Endothelial cell (in vitro differentiated cells): ENCODE measurements at regions not wholly inside any gene's neighbourhood (a gene's known extent, or its start where the extent isn't known, plus 50 kb on each side); places are given as distances from the start of the nearest gene placed in this dataset.

Experiments
- DNase-seq: peaks from one replicate; pipeline ENCODE4 v3.0.0; 2021; ENCODE audit warnings: low spot score
- H3K27ac Mint-ChIP-seq: one replicate; pipeline ENCODE4 v1.8.0; 2021; ENCODE audit warnings: mixed read lengths, inconsistent platforms; ENCODE audit not compliant: unreplicated experiment
- H3K27me3 Mint-ChIP-seq: one replicate; pipeline ENCODE4 v1.8.0; 2021; ENCODE audit warnings: mild to moderate bottlenecking, moderate library complexity, mixed read lengths, inconsistent platforms; ENCODE audit not compliant: unreplicated experiment
- H3K36me3 Mint-ChIP-seq: one replicate; pipeline ENCODE4 v1.8.0; 2021; ENCODE audit warnings: mild to moderate bottlenecking, low read depth, mixed read lengths, inconsistent platforms; ENCODE audit not compliant: unreplicated experiment
- H3K4me1 Mint-ChIP-seq: one replicate; pipeline ENCODE4 v1.8.0; 2021; ENCODE audit warnings: mild to moderate bottlenecking, mixed read lengths, inconsistent platforms; ENCODE audit not compliant: unreplicated experiment
- H3K4me3 Mint-ChIP-seq: one replicate; pipeline ENCODE4 v1.8.0; 2021; ENCODE audit warnings: mild to moderate bottlenecking, mixed read lengths, inconsistent platforms; ENCODE audit not compliant: unreplicated experiment
- H3K9me3 Mint-ChIP-seq: one replicate; pipeline ENCODE4 v1.8.0; 2021; ENCODE audit warnings: mixed read lengths, inconsistent platforms; ENCODE audit not compliant: unreplicated experiment
- CTCF ChIP-seq: fragments of 200-600 bp; sonication (generic); IDR thresholded peaks from one replicate; pipeline ENCODE4 v1.5.0; 2021; ENCODE audit warnings: antibody characterized with exemption; ENCODE audit not compliant: unreplicated experiment

- no peak for DNase-seq
- no peak overlapping the region for H3K4me3 Mint-ChIP-seq
- H3K9me3 Mint-ChIP-seq = no peaks in the 10 kb centered on the region
- TF ChIP-seq CTCF = no peak
- peaks cover 4% of the 10 kb centered on the region for H3K27me3 Mint-ChIP-seq
- H3K36me3 Mint-ChIP-seq = peaks cover 3% of the 10 kb centered on the region
- H3K27ac Mint-ChIP-seq = no peak overlapping the region
- peaks cover 5% of the 10 kb centered on the region for H3K4me1 Mint-ChIP-seq
Observed at GRCh38 chr10:123507298-123507697, 158.9 kb upstream of the GPR26 start.

GRCh38 chr10:123509338-123509737, 156.8 kb upstream of the GPR26 start:
- no peak overlapping the region for H3K27ac Mint-ChIP-seq

GRCh38 chr10:123512901-123513775, 153.0 kb upstream of the GPR26 start:
- peaks cover 6% of the 10 kb centered on the region for H3K4me1 Mint-ChIP-seq
- H3K4me3 Mint-ChIP-seq = no peak overlapping the region
- DNase-seq = no peak
- TF ChIP-seq CTCF = no peak
- no peaks in the 10 kb centered on the region for H3K9me3 Mint-ChIP-seq
- H3K36me3 Mint-ChIP-seq = no peaks in the 10 kb centered on the region
- H3K27ac Mint-ChIP-seq = no peak overlapping the region
- peaks cover 3% of the 10 kb centered on the region for H3K27me3 Mint-ChIP-seq

More at GRCh38 chr10:123509338-123509737, 156.8 kb upstream of the GPR26 start:
- Mint-ChIP-seq H3K9me3 (no peaks in the 10 kb centered on the region), H3K4me3 (no peak overlapping the region), H3K27me3 (peaks cover 5% of the 10 kb centered on the region), H3K36me3 (peaks cover 3% of the 10 kb centered on the region), H3K4me1 (peaks cover 5% of the 10 kb centered on the region)
- TF ChIP-seq CTCF = no peak
- no peak for DNase-seq

- no peak for DNase-seq
- Mint-ChIP-seq H3K36me3 (no peaks in the 10 kb centered on the region), H3K27me3 (peaks cover 3% of the 10 kb centered on the region), H3K4me3 (no peak overlapping the region), H3K27ac (no peak overlapping the region), H3K4me1 (peaks cover 6% of the 10 kb centered on the region), H3K9me3 (no peaks in the 10 kb centered on the region)
- no peak for TF ChIP-seq CTCF
Observed at GRCh38 chr10:123513870-123514269, 152.3 kb upstream of the GPR26 start.

- no peak for DNase-seq
- Mint-ChIP-seq H3K27me3 (peaks cover 3% of the 10 kb centered on the region), H3K4me3 (no peak overlapping the region), H3K9me3 (no peaks in the 10 kb centered on the region), H3K36me3 (no peaks in the 10 kb centered on the region), H3K4me1 (peaks cover 6% of the 10 kb centered on the region), H3K27ac (no peak overlapping the region)
- TF ChIP-seq CTCF = no peak
Observed at GRCh38 chr10:123514996-123515395, 151.2 kb upstream of the GPR26 start.
